ENCODE measurements at regions not wholly inside any gene's neighbourhood (a gene's known extent, or its start where the extent isn't known, plus 50 kb on each side); places are given as distances from the start of the nearest gene placed in this dataset.

DNA sequence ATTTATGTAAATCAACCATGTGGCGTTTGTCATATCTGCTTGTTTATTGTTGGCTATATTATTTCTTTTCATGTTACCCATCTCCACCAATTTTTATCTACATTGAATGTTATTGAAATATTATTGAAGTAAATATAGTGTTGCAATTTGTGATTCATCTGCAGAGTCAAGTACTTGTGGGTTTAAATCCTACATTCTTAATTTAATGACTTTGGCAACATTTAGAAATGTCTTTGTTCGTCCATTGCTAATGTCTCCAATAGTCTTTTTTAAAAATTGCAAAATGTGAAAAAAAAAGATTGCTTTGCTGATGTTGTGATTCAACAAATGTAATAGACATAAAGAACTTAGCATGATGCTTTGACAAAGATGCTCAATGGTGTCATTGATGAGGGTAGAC is 1572.8 kb upstream of the PIK3C3 start:
- TF ChIP-seq POLR2AphosphoS5 (IDR thresholded peaks at IDR 0.05) (no peak), POLR2A (IDR thresholded peaks at IDR 0.05) (no peak)
- TF ChIP-seq, protein P1, sequence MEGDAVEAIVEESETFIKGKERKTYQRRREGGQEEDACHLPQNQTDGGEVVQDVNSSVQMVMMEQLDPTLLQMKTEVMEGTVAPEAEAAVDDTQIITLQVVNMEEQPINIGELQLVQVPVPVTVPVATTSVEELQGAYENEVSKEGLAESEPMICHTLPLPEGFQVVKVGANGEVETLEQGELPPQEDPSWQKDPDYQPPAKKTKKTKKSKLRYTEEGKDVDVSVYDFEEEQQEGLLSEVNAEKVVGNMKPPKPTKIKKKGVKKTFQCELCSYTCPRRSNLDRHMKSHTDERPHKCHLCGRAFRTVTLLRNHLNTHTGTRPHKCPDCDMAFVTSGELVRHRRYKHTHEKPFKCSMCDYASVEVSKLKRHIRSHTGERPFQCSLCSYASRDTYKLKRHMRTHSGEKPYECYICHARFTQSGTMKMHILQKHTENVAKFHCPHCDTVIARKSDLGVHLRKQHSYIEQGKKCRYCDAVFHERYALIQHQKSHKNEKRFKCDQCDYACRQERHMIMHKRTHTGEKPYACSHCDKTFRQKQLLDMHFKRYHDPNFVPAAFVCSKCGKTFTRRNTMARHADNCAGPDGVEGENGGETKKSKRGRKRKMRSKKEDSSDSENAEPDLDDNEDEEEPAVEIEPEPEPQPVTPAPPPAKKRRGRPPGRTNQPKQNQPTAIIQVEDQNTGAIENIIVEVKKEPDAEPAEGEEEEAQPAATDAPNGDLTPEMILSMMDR (IDR thresholded peaks at IDR 0.05 in 8 of 11, conservative IDR thresholded peaks at IDR 0.05 in 3 of 11): no peak
- no peak overlapping the region for H3K4me3 ChIP-seq
- H3K4me1 ChIP-seq: no peaks in the 10 kb centered on the region
- 70 to 88% (median 81%) methylated on average over 2 of the region's 2 CpGs for WGBS, 5 donors
- no peak for DNase-seq
- H3K36me3 ChIP-seq: no peaks in the 10 kb centered on the region
- H3K27me3 ChIP-seq (replicated peaks in 1 of 7): no peaks in the 10 kb centered on the region
- H3K27ac ChIP-seq: no peak overlapping the region
- H3K9me3 ChIP-seq: peaks cover 0 to 8% (median 0%) of the 10 kb centered on the region in 8 donors
- intact Hi-C loops (cut with DNase I; ENCODE audit: low total_unique reads): no loop called here

DNA sequence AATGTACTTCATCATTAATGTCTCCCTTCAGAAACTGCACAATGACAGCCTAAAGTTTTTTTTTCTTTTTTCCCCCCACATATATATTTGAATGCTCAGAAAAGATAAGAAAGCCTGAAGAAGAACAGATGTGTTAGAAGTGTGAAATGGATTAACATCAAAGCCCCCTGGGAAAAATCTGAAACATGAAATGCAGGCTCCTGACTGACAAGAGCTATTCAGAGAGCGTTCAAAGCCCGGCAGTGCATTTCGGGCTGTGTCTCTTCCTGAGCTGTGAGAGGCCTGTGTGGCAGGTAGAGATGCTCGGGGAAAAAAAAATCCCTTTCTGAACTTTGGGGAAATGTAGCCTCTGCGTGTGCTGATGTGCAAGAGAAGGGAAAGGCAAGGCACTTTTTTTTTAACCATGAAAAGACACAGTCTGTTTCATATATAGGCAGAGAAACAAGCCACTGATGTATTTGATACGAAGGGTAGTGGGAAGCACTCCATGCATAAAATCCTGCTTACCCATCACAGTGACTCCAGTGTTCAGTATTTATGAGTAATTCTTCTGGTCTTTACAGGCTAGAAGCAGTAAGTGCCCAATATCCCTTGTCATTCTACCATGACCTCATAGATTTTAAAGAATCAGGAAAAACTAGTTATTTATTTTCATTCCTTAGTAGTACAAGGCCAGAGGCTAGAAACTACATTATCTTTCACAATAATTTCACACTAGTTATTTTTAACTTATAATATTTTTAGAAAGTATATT is 1574.2 kb upstream of the PIK3C3 start:
- H3K9me3 ChIP-seq: peaks cover 0 to 7% (median 0%) of the 10 kb centered on the region in 8 donors
- no peaks in the 10 kb centered on the region for H3K27me3 ChIP-seq (replicated peaks in 1 of 7)
- TF ChIP-seq POLR2AphosphoS5 (IDR thresholded peaks at IDR 0.05) (no peak), POLR2A (IDR thresholded peaks at IDR 0.05) (no peak)
- TF ChIP-seq, protein P1 (IDR thresholded peaks at IDR 0.05 in 8 of 11, conservative IDR thresholded peaks at IDR 0.05 in 3 of 11): no peak
- 75 to 87% (median 80%) methylated on average over 6 of the region's 6 CpGs for WGBS, 5 donors
- no peak overlapping the region for H3K4me3 ChIP-seq
- DNase-seq: no peak
- no peaks in the 10 kb centered on the region for H3K36me3 ChIP-seq
- no peaks in the 10 kb centered on the region for H3K4me1 ChIP-seq
- no peak overlapping the region for H3K27ac ChIP-seq
- intact Hi-C loops (cut with DNase I; ENCODE audit: low total_unique reads): no loop called here

DNA sequence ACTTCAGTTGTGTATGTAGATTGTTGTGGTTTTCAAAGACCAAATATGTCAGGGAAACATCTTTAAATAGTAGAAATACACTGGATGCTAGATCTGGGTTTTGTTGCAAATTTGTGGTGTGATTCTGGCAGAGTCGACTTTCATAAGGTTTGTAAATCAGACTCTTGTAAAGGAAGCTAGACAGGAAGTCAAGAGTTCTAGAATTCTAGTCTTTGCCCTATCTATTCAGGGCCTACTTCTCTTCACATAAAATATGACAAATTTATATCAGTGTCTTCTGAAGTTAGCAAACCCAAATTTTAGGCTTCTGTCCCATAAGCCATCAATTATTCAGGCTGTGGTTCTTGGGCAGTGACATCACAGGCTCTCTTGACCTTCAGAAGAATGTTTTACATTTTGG is 1579.2 kb upstream of the PIK3C3 start:
- intact Hi-C loops (cut with DNase I; ENCODE audit: low total_unique reads): no loop called here

DNA sequence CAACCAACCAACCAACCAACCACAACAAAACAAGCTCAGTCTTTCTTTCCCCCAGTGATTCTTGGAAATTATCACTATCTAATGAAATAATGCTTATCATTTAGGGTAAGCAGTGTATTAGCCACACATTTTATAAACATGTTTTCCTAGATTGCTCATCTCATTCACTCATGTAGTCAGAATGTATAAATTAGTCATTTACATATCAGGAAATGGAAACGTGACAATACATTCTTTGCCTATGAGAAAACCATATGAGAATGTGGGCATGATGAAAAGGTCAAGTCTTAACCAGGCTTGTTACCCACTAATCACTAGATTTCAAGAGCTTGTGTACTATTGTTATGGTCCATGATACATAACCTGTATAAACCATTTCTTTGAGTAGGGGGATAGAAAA is 1583.4 kb upstream of the PIK3C3 start:
- WGBS, 5 donors: 52 to 75% (median 56%) methylated on average over 1 of the region's 1 CpG
- Histone ChIP-seq H3K4me3 (no peak overlapping the region), H3K27ac (no peak overlapping the region)

More for the DNA sequence above, 1579.2 kb upstream of the PIK3C3 start:
- WGBS, 5 donors: 7 to 20% (median 10%) methylated on average over 1 of the region's 1 CpG
- no peak for TF ChIP-seq POLR2A (IDR thresholded peaks at IDR 0.05)
- TF ChIP-seq, protein P1 (IDR thresholded peaks at IDR 0.05 in 8 of 11, conservative IDR thresholded peaks at IDR 0.05 in 3 of 11): no peak
- no peak for TF ChIP-seq POLR2AphosphoS5 (IDR thresholded peaks at IDR 0.05)
- H3K27me3 ChIP-seq (replicated peaks in 1 of 7): no peaks in the 10 kb centered on the region
- H3K4me3 ChIP-seq: no peak overlapping the region
- H3K36me3 ChIP-seq: no peaks in the 10 kb centered on the region
- no peak overlapping the region for H3K27ac ChIP-seq
- H3K9me3 ChIP-seq: peaks cover 0 to 3% (median 0%) of the 10 kb centered on the region in 8 donors
- DNase-seq: no peak
- H3K4me1 ChIP-seq: no peaks in the 10 kb centered on the region

More for the DNA sequence above, 1583.4 kb upstream of the PIK3C3 start:
- DNase-seq: no peak
- no peaks in the 10 kb centered on the region for H3K36me3 ChIP-seq
- TF ChIP-seq POLR2AphosphoS5 (IDR thresholded peaks at IDR 0.05): no peak
- peaks cover 0 to 11% (median 1%) of the 10 kb centered on the region in 8 donors for H3K9me3 ChIP-seq
- intact Hi-C loops (cut with DNase I; ENCODE audit: low total_unique reads): no loop called here
- no peaks in the 10 kb centered on the region for H3K4me1 ChIP-seq
- H3K27me3 ChIP-seq (replicated peaks in 1 of 7): no peaks in the 10 kb centered on the region
